OCI-LY3 (cell line): ENCODE measurements at regions not wholly inside any gene's neighbourhood (a gene's known extent, or its start where the extent isn't known, plus 50 kb on each side); places are given as distances from the start of the nearest gene placed in this dataset.

Experiments used
- H2AFZ ChIP-seq: fragments of 200-600, 300-600 bp; shearing (Covaris generic); 2 replicates; pipeline ENCODE4 v1.6.0; 2014; ENCODE audit warnings: antibody characterized with exemption, low read depth, low read length
- H3K27ac ChIP-seq: fragments of 200-600, 300-600 bp; sonication (generic); 2 replicates; pipeline ENCODE4 v1.5.1; 2014; ENCODE audit warnings: mild to moderate bottlenecking, low read length, moderate library complexity, mixed read lengths
- H3K27me3 ChIP-seq: fragments of 200-600, 300-600 bp; sonication (generic); 2 replicates; pipeline ENCODE4 v1.6.1; 2014; ENCODE audit warnings: low read depth, low read length, mixed read lengths
- H3K36me3 ChIP-seq: fragments of 200-600, 300-600 bp; sonication (generic); replicated peaks from 2 replicates; pipeline ENCODE3; 2014; ENCODE audit warnings: low read depth, low read length, mixed read lengths
- H3K4me1 ChIP-seq: fragments of 300-600, 200-600 bp; sonication (generic); 2 replicates; pipeline ENCODE4 v1.6.1; 2014; ENCODE audit warnings: low read length, mixed read lengths
- H3K4me2 ChIP-seq: fragments of 200-600, 300-600 bp; sonication (generic); 2 replicates; pipeline ENCODE4 v1.6.1; 2014; ENCODE audit warnings: low read length, mixed read lengths
- H3K4me3 ChIP-seq: fragments of 300-600, 200-600 bp; sonication (generic); 2 replicates; pipeline ENCODE4 v1.5.1; 2014; ENCODE audit warnings: antibody characterized with exemption, mild to moderate bottlenecking, low read length, moderate library complexity
- H3K79me2 ChIP-seq: fragments of 300-600, 200-600 bp; shearing (Covaris generic); 2 replicates; pipeline ENCODE4 v1.6.1; 2014; ENCODE audit warnings: mild to moderate bottlenecking, low read length, mixed read lengths
- H3K9ac ChIP-seq: fragments of 300-600, 200-600 bp; shearing (Covaris generic); 2 replicates; pipeline ENCODE4 v1.6.0; 2014; ENCODE audit warnings: mild to moderate bottlenecking, low read length, moderate library complexity
- H3K9me3 ChIP-seq: fragments of 200-600, 300-600 bp; shearing (Covaris generic); 2 replicates; pipeline ENCODE4 v1.6.1; 2014; ENCODE audit warnings: low read length, mixed read lengths; ENCODE audit not compliant: insufficient read depth
- H4K20me1 ChIP-seq: fragments of 200-600, 300-600 bp; sonication (generic); 2 replicates; pipeline ENCODE4 v1.6.1; 2016; ENCODE audit warnings: low read length, mixed read lengths; ENCODE audit not compliant: insufficient read depth
- EZH2phosphoT487 ChIP-seq: fragments of 200-600 bp; shearing (Covaris generic); IDR thresholded peaks from 2 replicates; pipeline ENCODE4 v1.6.1; 2018; ENCODE audit warnings: antibody characterized with exemption, mixed run types, low read depth
- TF ChIP-seq, protein P1 (sequence below): fragments of 200-600, 300-600 bp; sonication (generic); IDR thresholded peaks from 2 replicates; pipeline ENCODE4 v1.5.1; 2014; ENCODE audit warnings: antibody characterized with exemption, low read length, low read depth

DNA sequence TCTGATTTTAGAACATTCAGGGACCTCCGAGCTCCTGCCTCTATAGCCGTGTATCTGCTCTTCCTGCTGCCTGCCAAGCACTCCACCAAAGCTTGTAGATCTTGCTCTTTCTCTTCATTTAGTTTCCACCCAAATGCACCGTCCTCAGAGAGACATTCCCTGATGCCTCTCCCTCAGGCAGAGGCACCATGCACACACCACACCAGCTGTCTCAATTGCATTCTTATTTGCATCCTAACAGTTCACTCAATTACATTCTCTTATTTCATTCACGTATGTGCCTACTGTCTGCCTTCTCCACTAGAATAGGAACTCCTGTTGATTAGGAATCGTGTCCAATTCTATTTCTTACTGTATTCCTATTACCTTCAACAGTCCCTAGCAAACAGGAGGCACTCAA lies 845.4 kb upstream of the TMEM132C start:
- TF ChIP-seq, protein P1, sequence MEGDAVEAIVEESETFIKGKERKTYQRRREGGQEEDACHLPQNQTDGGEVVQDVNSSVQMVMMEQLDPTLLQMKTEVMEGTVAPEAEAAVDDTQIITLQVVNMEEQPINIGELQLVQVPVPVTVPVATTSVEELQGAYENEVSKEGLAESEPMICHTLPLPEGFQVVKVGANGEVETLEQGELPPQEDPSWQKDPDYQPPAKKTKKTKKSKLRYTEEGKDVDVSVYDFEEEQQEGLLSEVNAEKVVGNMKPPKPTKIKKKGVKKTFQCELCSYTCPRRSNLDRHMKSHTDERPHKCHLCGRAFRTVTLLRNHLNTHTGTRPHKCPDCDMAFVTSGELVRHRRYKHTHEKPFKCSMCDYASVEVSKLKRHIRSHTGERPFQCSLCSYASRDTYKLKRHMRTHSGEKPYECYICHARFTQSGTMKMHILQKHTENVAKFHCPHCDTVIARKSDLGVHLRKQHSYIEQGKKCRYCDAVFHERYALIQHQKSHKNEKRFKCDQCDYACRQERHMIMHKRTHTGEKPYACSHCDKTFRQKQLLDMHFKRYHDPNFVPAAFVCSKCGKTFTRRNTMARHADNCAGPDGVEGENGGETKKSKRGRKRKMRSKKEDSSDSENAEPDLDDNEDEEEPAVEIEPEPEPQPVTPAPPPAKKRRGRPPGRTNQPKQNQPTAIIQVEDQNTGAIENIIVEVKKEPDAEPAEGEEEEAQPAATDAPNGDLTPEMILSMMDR = no peak
- TF ChIP-seq EZH2phosphoT487 = no peak
- no peaks in the 10 kb centered on the region for H3K4me1 ChIP-seq
- no peak overlapping the region for H2AFZ ChIP-seq
- no peaks in the 10 kb centered on the region for H3K27me3 ChIP-seq
- H4K20me1 ChIP-seq = no peaks in the 10 kb centered on the region
- no peak overlapping the region for H3K4me3 ChIP-seq
- no peaks in the 10 kb centered on the region for H3K36me3 ChIP-seq
- H3K9me3 ChIP-seq = peaks cover 6% of the 10 kb centered on the region; the same call in 1 of the 2 replicates
- no peak overlapping the region for H3K9ac ChIP-seq
- no peak overlapping the region for H3K27ac ChIP-seq
- H3K4me2 ChIP-seq = no peak overlapping the region
- no peaks in the 10 kb centered on the region for H3K79me2 ChIP-seq

DNA sequence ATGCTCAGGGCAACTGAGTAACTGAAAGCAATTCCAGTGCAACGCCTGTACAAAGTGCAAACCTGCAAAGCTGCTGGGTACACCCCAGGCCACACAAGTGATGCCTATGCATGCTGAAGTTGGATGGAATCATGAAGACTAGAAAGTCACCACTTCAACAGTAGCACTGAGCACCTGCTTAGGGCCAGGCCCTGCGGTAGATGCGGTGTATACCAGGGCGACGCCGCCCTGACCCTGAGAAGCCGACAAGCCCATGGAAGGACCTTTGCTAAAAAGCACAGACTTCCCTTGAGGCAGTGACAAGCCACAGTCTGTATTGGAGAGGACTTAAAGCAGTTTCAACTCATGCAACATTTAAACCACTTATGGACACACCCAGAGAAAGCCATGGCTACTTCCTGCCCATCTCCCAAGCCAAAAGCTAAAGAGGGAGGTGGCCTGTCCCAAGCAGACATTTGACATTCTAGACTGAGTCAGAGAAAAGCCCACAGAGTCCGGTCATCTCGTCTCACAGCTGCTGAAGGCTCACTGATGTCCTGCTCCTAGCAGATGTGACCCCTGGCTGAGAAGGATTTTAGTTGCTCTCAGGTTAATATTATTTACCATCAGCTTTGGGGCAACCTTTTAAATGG lies 843.9 kb upstream of the TMEM132C start:
- H3K36me3 ChIP-seq = no peaks in the 10 kb centered on the region
- H3K9ac ChIP-seq = no peak overlapping the region
- no peak overlapping the region for H3K4me2 ChIP-seq
- H3K79me2 ChIP-seq = no peaks in the 10 kb centered on the region
- peaks cover 1% of the 10 kb centered on the region; the same call in 1 of the 2 replicates for H3K9me3 ChIP-seq
- H3K4me1 ChIP-seq = peaks cover 4% of the 10 kb centered on the region
- no peak overlapping the region for H2AFZ ChIP-seq
- H3K27me3 ChIP-seq = no peaks in the 10 kb centered on the region
- no peak overlapping the region for H3K27ac ChIP-seq
- no peak overlapping the region for H3K4me3 ChIP-seq
- TF ChIP-seq, protein P1 = no peak
- TF ChIP-seq EZH2phosphoT487 = no peak
- H4K20me1 ChIP-seq = no peaks in the 10 kb centered on the region

DNA sequence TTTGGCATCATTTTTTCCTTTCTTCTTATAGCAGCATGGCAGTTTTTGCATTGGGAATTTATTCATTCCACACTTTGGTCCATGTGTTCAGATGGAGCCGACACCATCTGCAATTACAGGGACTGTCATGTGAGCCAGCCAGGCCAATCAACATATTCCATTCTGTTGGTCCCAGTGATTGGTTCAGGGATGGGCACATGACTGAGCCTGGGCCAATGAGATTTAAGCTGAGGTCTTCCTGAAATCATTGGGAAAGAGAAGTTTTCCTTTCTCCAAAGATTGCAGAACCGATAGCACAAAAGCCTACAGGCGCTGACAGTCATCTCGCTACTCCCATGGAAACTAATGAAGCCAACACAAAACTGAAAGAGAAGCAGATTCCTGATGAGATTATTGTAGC lies 841.5 kb upstream of the TMEM132C start:
- no peak overlapping the region for H3K4me2 ChIP-seq
- no peaks in the 10 kb centered on the region for H3K27me3 ChIP-seq
- peaks cover 12% of the 10 kb centered on the region for H3K4me1 ChIP-seq
- TF ChIP-seq, protein P1 = no peak
- TF ChIP-seq EZH2phosphoT487 = no peak
- no peak overlapping the region for H2AFZ ChIP-seq
- H4K20me1 ChIP-seq = no peaks in the 10 kb centered on the region
- no peaks in the 10 kb centered on the region for H3K36me3 ChIP-seq
- H3K9me3 ChIP-seq = no peaks in the 10 kb centered on the region
- no peak overlapping the region for H3K27ac ChIP-seq
- H3K4me3 ChIP-seq = no peak overlapping the region
- H3K9ac ChIP-seq = no peak overlapping the region
- no peaks in the 10 kb centered on the region for H3K79me2 ChIP-seq

DNA sequence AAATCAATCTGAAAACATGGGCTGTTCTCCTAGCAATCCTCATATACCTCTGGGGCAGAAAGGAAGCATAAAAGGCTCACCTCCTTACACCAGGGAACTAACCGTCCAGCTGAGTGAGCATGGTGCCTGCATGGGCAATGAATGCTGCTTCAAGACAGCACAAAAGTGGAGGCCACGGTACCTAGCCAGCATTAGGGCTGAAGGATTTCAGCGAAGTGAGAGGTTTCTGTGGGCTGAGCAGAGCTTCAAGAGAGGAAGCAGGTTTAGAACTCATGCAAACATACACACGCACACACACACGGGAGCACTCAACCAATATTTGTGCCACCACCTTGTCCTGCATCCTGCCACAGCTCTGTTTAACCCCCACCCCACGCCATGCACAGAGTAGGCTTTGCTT lies 838.5 kb upstream of the TMEM132C start:
- Histone ChIP-seq H3K27me3 (peaks cover 8% of the 10 kb centered on the region), H4K20me1 (no peaks in the 10 kb centered on the region), H3K79me2 (no peaks in the 10 kb centered on the region), H3K4me2 (peak overlapping the region; percentile 39), H3K9ac (no peak overlapping the region), H3K4me3 (no peak overlapping the region), H3K36me3 (no peaks in the 10 kb centered on the region), H3K9me3 (no peaks in the 10 kb centered on the region), H3K27ac (no peak overlapping the region), H3K4me1 (peaks cover 12% of the 10 kb centered on the region), H2AFZ (no peak overlapping the region)
- TF ChIP-seq, protein P1 = no peak
- TF ChIP-seq EZH2phosphoT487 = no peak
